Natural killer cell (primary cell): ENCODE measurements at regions not wholly inside any gene's neighbourhood (a gene's known extent, or its start where the extent isn't known, plus 50 kb on each side); places are given as distances from the start of the nearest gene placed in this dataset.
"Not testable (repeated sequence)": the region's sequence is repeated elsewhere in the genome, so short reads cannot be mapped to it uniquely, and the experiment has no call there.

Experiments used
- ATAC-seq, 3 donors: fragments of 150-1000 bp in 2 of 3; fragments of 200-7000 bp in 1 of 3; cut with Tn5 transposase; 1 replicate in 1 of 3; 2 replicates in 2 of 3; pipeline ENCODE4 v1.10.0; 2021; ENCODE audit warnings: mild to moderate bottlenecking in 2 of 3, moderate library complexity in 2 of 3
- DNase-seq, 2 donors: peaks; one replicate each; pipeline versions ENCODE4 v3.0.0 to v3.0.0-alpha.2; 2013 to 2021; ENCODE audit warnings: mixed read lengths in 1 of 2
- H3K27ac ChIP-seq: one replicate; pipeline ENCODE4 v1.5.1; 2013; ENCODE audit warnings: mild to moderate bottlenecking, low read length
- H3K27me3 ChIP-seq: one replicate; pipeline ENCODE4 v1.6.1; 2013; ENCODE audit warnings: low read length; ENCODE audit not compliant: control insufficient read depth, insufficient read depth
- H3K36me3 ChIP-seq: one replicate; pipeline ENCODE4 v1.6.1; 2013; ENCODE audit warnings: low read length; ENCODE audit not compliant: control insufficient read depth, insufficient read depth
- H3K4me1 ChIP-seq: one replicate; pipeline ENCODE4 v1.6.1; 2013; ENCODE audit warnings: low read length; ENCODE audit not compliant: control insufficient read depth, insufficient read depth
- H3K4me3 ChIP-seq: one replicate; pipeline ENCODE4 v1.5.1; 2013; ENCODE audit warnings: low read length
- H3K9me3 ChIP-seq: one replicate; pipeline ENCODE4 v1.6.1; 2013; ENCODE audit warnings: low read length; ENCODE audit not compliant: control insufficient read depth, insufficient read depth
- H3K27ac Mint-ChIP-seq, 2 donors: one replicate each; pipeline ENCODE4 v1.8.0; 2022; ENCODE audit warnings: mild to moderate bottlenecking in 2 of 2, mixed read lengths in 2 of 2, moderate library complexity in 1 of 2
- H3K27me3 Mint-ChIP-seq, 2 donors: one replicate each; pipeline ENCODE4 v1.8.0; 2022; ENCODE audit warnings: low read depth in 2 of 2, mixed read lengths in 2 of 2
- H3K36me3 Mint-ChIP-seq: one replicate; pipeline ENCODE4 v1.8.0; 2022; ENCODE audit warnings: mixed read lengths
- H3K4me1 Mint-ChIP-seq, 2 donors: one replicate each; pipeline ENCODE4 v1.8.0; 2022; ENCODE audit warnings: mixed read lengths in 2 of 2
- H3K4me3 Mint-ChIP-seq: one replicate; pipeline ENCODE4 v1.8.0; 2022; ENCODE audit warnings: mild to moderate bottlenecking, moderate library complexity, mixed read lengths
- H3K9me3 Mint-ChIP-seq, 2 donors: one replicate each; pipeline ENCODE4 v1.8.0; 2022; ENCODE audit warnings: mixed read lengths in 2 of 2
- CTCF ChIP-seq: fragments of 200-600 bp; IDR thresholded peaks from one replicate; pipeline ENCODE4 v1.8.0; 2022; ENCODE audit warnings: antibody characterized with exemption
- WGBS: methylation state at CpG from one replicate; pipeline ENCODE4 v1.1.7; 2013; ENCODE audit warnings: missing lambda C conversion rate; ENCODE audit not compliant: insufficient coverage; 5-methylcytosine and 5-hydroxymethylcytosine counted together
- intact Hi-C: fragments of 100-400 bp; cut with micrococcal nuclease; formaldehyde crosslinking; loops from one replicate; pipeline ENCODE4 v1.14.2; 2022

GRCh38 chr20:43384101-43384940, 73.4 kb upstream of the SRSF6 start:
- Mint-ChIP-seq H3K36me3 (no peaks in the 10 kb centered on the region), H3K4me3 (no peak overlapping the region), H3K9me3 (no peaks in the 10 kb centered on the region), H3K27ac (no peak overlapping the region), H3K4me1 (no peaks in the 10 kb centered on the region), H3K27me3 (peaks cover 11 to 31% of the 10 kb centered on the region in 2 donors)
- intact Hi-C loops: no loop called here
- Histone ChIP-seq H3K27ac (no peak overlapping the region), H3K4me3 (no peak overlapping the region), H3K9me3 (no peaks in the 10 kb centered on the region), H3K27me3 (no peaks in the 10 kb centered on the region), H3K36me3 (no peaks in the 10 kb centered on the region), H3K4me1 (no peaks in the 10 kb centered on the region)
- WGBS: 88% methylated on average over 12 of the region's 14 CpGs
- DNase-seq: no peak
- TF ChIP-seq CTCF: no peak
- ATAC-seq: no peak

DNA sequence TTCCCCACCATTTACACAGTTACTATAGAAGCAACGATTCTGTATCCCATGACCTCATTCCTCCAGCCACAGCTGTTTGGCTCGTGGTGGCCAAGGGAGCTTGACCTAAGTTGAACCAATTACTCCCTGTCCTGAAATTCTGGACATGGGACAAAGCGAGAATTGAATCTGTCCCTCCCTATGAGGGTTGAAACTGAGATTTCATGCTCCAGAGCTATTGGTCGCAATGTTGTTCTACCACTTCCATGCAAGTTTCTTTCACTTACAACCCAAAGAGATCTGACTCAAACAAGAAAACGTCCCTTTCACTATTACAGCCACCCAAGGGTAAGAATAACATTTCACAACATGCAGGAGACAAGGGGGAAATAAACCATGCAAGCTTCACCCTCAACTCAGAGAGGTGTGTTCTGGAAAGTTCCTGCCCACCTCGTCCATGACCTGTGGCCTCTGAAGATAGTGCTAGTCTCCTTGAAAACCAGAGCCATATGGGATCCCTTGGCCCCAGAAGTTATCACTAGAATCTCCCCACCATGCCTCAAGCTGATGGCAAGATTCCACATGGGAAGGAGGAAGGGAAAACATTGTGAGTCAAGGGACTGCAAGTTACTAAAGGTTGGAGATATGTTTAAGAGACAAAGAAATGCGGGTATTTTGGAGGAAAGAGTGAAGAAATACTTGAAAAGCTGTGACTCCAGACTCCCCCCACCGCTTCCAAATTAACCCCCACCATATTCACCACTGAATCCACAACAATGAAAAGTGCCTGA, 74.5 kb upstream of the SRSF6 start:
- no peaks in the 10 kb centered on the region for H3K4me1 ChIP-seq
- H3K4me3 ChIP-seq: no peak overlapping the region
- DNase-seq (no peak), ATAC-seq (no peak)
- Mint-ChIP-seq H3K9me3 (no peaks in the 10 kb centered on the region), H3K4me3 (no peak overlapping the region), H3K27ac (no peak overlapping the region), H3K4me1 (no peaks in the 10 kb centered on the region), H3K27me3 (peaks cover 13 to 31% of the 10 kb centered on the region in 2 donors), H3K36me3 (no peaks in the 10 kb centered on the region)
- no peaks in the 10 kb centered on the region for H3K36me3 ChIP-seq
- H3K9me3 ChIP-seq: no peaks in the 10 kb centered on the region
- intact Hi-C loops: no loop called here
- H3K27me3 ChIP-seq: no peaks in the 10 kb centered on the region
- TF ChIP-seq CTCF: no peak
- 62% methylated on average over 6 of the region's 8 CpGs for WGBS
- H3K27ac ChIP-seq: no peak overlapping the region

DNA sequence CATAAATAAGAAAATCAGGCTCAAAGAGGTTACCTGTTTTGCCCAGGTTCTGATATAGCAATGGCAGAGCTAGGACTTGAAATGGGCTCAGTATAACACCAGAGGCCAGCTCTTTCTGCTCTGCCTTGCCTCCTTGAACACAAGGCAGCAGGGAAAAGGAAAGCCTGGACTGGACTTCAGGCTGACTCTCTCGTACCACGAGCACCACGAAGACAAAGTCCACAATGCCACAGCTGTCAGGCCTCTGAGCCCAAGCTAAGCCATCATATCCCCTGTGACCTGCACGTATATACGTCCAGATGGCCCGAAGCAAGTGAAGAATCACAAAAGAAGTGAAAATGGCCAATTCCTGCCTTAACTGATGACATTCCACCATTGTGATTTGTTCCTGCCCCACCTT, 75.6 kb upstream of the SRSF6 start:
- H3K27ac ChIP-seq, H3K4me3 Mint-ChIP-seq, H3K4me3 ChIP-seq, ATAC-seq, H3K27ac Mint-ChIP-seq, H3K36me3 Mint-ChIP-seq, H3K27me3 ChIP-seq, DNase-seq, H3K9me3 Mint-ChIP-seq, H3K4me1 ChIP-seq, H3K9me3 ChIP-seq, intact Hi-C loops, H3K36me3 ChIP-seq, H3K4me1 Mint-ChIP-seq: not testable (repeated sequence)
- peaks cover 13 to 22% of the 10 kb centered on the region in 2 donors for H3K27me3 Mint-ChIP-seq
- WGBS: 85% methylated on average over 6 of the region's 6 CpGs

DNA sequence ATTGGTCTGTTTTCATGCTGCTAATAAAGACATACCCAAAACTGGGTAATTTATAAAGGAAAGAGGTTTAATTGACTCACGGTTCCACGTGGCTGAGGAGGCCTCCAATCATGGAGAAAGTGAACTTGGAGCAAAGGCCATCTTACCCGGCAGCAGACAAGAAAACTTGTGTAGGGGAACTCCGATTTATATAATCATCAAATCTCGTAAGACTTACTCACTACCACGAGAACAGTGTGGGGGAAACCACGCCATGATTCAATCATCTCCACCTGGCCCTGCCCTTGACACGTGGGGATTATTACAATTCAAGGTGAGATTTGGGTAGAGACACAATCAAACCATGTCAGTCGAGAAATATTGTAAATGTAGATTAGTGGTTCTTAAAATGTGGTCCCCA, 76.2 kb upstream of the SRSF6 start:
- ATAC-seq, H3K4me3 ChIP-seq, H3K9me3 ChIP-seq, H3K4me3 Mint-ChIP-seq, H3K27ac ChIP-seq, H3K27ac Mint-ChIP-seq, intact Hi-C loops, H3K27me3 ChIP-seq, H3K36me3 Mint-ChIP-seq, H3K36me3 ChIP-seq, H3K4me1 Mint-ChIP-seq, H3K9me3 Mint-ChIP-seq, DNase-seq, H3K4me1 ChIP-seq: not testable (repeated sequence)
- H3K27me3 Mint-ChIP-seq: peaks cover 10 to 16% of the 10 kb centered on the region in 2 donors
- WGBS: 80% methylated on average over 9 of the region's 9 CpGs
